ENCODE measurements at regions not wholly inside any gene's neighbourhood (a gene's known extent, or its start where the extent isn't known, plus 50 kb on each side); places are given as distances from the start of the nearest gene placed in this dataset.

DNA sequence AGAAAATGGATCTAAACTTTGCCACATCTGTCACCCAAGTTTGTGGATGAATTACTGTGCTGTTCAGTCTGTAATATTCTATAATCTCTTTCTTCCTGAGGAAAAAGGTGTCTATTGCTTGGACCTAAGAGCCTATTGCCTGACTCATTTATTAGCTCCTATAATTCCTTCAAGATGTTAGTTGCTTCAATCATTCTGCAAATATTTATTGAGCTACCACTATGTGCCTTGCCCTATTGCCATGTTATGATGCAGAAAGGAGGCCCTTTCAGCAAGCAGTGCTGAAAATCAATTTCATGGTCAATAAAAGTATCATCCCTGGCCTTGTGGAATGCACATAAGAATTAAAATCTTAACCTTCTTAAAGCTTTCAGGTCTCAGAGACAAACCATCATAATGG is 113.6 kb downstream of the CCER1 start:
- no peaks in the 10 kb centered on the region for H3K36me3 Mint-ChIP-seq (ENCODE audit: insufficient read depth, unreplicated experiment)
- TF ChIP-seq, protein P1, sequence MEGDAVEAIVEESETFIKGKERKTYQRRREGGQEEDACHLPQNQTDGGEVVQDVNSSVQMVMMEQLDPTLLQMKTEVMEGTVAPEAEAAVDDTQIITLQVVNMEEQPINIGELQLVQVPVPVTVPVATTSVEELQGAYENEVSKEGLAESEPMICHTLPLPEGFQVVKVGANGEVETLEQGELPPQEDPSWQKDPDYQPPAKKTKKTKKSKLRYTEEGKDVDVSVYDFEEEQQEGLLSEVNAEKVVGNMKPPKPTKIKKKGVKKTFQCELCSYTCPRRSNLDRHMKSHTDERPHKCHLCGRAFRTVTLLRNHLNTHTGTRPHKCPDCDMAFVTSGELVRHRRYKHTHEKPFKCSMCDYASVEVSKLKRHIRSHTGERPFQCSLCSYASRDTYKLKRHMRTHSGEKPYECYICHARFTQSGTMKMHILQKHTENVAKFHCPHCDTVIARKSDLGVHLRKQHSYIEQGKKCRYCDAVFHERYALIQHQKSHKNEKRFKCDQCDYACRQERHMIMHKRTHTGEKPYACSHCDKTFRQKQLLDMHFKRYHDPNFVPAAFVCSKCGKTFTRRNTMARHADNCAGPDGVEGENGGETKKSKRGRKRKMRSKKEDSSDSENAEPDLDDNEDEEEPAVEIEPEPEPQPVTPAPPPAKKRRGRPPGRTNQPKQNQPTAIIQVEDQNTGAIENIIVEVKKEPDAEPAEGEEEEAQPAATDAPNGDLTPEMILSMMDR (IDR thresholded peaks at IDR 0.05; ENCODE audit: unreplicated experiment), result no peak
- DNase-seq, result no peak
- no peak overlapping the region for H3K4me3 Mint-ChIP-seq (ENCODE audit: low read depth, unreplicated experiment)
- CTCF ChIA-PET, result no interaction called here
- no peaks in the 10 kb centered on the region for H3K9me3 Mint-ChIP-seq (ENCODE audit: low read depth, unreplicated experiment)
- no peaks in the 10 kb centered on the region for H3K4me1 Mint-ChIP-seq (ENCODE audit: low read depth, unreplicated experiment)
- BruUV-seq (replicated peaks), result no TSS peak
- H3K27ac Mint-ChIP-seq (ENCODE audit: unreplicated experiment), result no peak overlapping the region
- intact Hi-C loops (cut with micrococcal nuclease; ENCODE audit: unreplicated experiment), result no loop called here
- H3K27me3 Mint-ChIP-seq (ENCODE audit: unreplicated experiment), result no peaks in the 10 kb centered on the region

DNA sequence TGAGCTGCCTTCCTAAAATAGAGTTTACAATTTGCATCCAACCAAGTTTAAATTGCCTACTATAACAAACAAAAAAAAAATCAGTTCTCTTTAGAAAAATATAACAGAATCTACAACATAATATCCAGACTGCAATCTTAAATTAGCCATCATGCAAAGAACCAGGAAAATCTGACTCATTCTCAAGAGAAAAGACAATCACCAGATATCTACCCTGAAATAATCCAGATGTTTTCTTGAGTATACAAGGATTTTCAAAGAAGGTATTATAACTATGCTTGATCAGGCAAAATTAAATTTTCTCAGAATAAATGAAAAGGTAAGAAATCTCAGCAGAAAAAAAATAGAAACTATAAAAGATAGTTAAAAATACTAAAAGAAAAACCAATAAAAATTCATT is 115.6 kb downstream of the CCER1 start:
- intact Hi-C loops (cut with micrococcal nuclease; ENCODE audit: unreplicated experiment), result no loop called here
- Mint-ChIP-seq H3K27ac (ENCODE audit: unreplicated experiment) (no peak overlapping the region), H3K9me3 (ENCODE audit: low read depth, unreplicated experiment) (no peaks in the 10 kb centered on the region), H3K27me3 (ENCODE audit: unreplicated experiment) (no peaks in the 10 kb centered on the region), H3K36me3 (ENCODE audit: insufficient read depth, unreplicated experiment) (no peaks in the 10 kb centered on the region), H3K4me1 (ENCODE audit: low read depth, unreplicated experiment) (no peaks in the 10 kb centered on the region), H3K4me3 (ENCODE audit: low read depth, unreplicated experiment) (no peak overlapping the region)
- DNase-seq, result no peak
- no TSS peak for BruUV-seq (replicated peaks)
- CTCF ChIA-PET, result no interaction called here
- TF ChIP-seq, protein P1 (IDR thresholded peaks at IDR 0.05; ENCODE audit: unreplicated experiment), result no peak

DNA sequence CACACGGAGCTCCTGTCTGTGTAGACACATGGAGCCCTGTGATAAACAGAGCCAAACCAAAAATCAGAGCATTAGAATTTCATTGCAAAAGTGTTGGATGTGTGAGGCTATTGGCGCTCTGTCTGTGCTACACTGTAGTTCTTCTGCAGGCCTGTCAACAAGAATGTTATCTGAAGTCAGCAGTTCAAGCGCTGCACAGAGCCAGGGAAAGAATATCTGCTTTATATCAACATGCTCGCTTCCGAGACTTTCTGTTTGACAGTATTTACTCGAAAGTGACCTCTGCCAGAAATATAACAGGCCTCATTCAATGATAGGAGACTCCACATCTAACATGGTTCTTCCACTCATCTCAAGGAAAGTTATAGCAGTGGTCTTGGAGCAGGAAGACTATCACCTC is 118.3 kb downstream of the CCER1 start:
- intact Hi-C loops (cut with micrococcal nuclease; ENCODE audit: unreplicated experiment), result no loop called here
- H3K36me3 Mint-ChIP-seq (ENCODE audit: insufficient read depth, unreplicated experiment), result no peaks in the 10 kb centered on the region
- H3K27ac Mint-ChIP-seq (ENCODE audit: unreplicated experiment), result no peak overlapping the region
- H3K4me3 Mint-ChIP-seq (ENCODE audit: low read depth, unreplicated experiment), result no peak overlapping the region
- no peaks in the 10 kb centered on the region for H3K9me3 Mint-ChIP-seq (ENCODE audit: low read depth, unreplicated experiment)
- H3K4me1 Mint-ChIP-seq (ENCODE audit: low read depth, unreplicated experiment), result no peaks in the 10 kb centered on the region
- TF ChIP-seq, protein P1 (IDR thresholded peaks at IDR 0.05; ENCODE audit: unreplicated experiment), result no peak
- BruUV-seq (replicated peaks), result no TSS peak
- no peaks in the 10 kb centered on the region for H3K27me3 Mint-ChIP-seq (ENCODE audit: unreplicated experiment)
- CTCF ChIA-PET, result no interaction called here
- DNase-seq, result no peak

DNA sequence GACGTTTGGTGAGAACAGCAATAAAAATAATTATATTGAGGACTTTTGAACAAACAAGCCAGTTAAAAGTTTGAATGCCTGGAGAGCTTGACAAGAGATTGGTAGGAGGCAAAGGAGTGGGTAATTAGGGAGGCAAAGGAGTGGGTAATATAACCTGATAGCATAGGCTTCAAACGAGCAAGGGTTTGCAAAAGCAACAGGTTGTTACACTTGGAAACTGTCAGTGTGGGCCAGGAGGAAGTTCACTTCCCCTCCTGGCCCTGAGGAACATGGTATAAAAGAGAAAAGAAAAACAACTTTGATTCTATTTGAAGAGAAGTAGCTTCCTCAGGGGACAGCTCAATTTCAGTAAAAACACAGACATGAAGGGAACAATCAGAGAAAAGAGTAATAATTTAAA is 121.7 kb downstream of the CCER1 start:
- Mint-ChIP-seq H3K27ac (ENCODE audit: unreplicated experiment) (no peak overlapping the region), H3K4me3 (ENCODE audit: low read depth, unreplicated experiment) (no peak overlapping the region), H3K9me3 (ENCODE audit: low read depth, unreplicated experiment) (no peaks in the 10 kb centered on the region), H3K36me3 (ENCODE audit: insufficient read depth, unreplicated experiment) (no peaks in the 10 kb centered on the region), H3K27me3 (ENCODE audit: unreplicated experiment) (no peaks in the 10 kb centered on the region), H3K4me1 (ENCODE audit: low read depth, unreplicated experiment) (no peaks in the 10 kb centered on the region)
- intact Hi-C loops (cut with micrococcal nuclease; ENCODE audit: unreplicated experiment), result no loop called here
- BruUV-seq (replicated peaks), result no TSS peak
- no peak for DNase-seq
- CTCF ChIA-PET, result interaction anchor here (0.7 kb wide), 1 partner anchor 319 kb away, joined by 3 read pairs; no protein-coding TSS in a partner anchor
- TF ChIP-seq, protein P1 (IDR thresholded peaks at IDR 0.05; ENCODE audit: unreplicated experiment), result no peak

DNA sequence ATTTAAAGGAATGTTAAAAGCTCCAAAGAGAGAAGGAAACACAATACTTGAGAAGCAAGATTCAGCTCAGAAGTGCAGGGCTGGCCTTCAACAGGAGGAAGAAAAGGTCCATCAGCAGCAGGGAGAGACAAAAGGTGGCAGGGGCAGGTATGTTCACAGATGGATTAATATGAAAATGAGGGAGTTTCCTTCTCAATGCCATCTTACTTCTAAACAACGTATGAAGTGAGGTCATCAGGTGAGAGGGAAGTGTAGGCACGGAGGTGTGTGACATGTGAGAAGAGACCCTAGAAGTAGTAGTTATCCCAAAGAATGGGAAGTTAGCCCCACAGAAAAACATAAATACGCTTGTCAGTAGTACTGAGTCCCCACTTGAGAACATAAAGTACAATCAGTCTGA is 122.5 kb downstream of the CCER1 start:
- Mint-ChIP-seq H3K36me3 (ENCODE audit: insufficient read depth, unreplicated experiment) (no peaks in the 10 kb centered on the region), H3K9me3 (ENCODE audit: low read depth, unreplicated experiment) (no peaks in the 10 kb centered on the region), H3K27me3 (ENCODE audit: unreplicated experiment) (no peaks in the 10 kb centered on the region), H3K4me1 (ENCODE audit: low read depth, unreplicated experiment) (no peaks in the 10 kb centered on the region), H3K27ac (ENCODE audit: unreplicated experiment) (no peak overlapping the region), H3K4me3 (ENCODE audit: low read depth, unreplicated experiment) (no peak overlapping the region)
- no peak for DNase-seq
- TF ChIP-seq, protein P1 (IDR thresholded peaks at IDR 0.05; ENCODE audit: unreplicated experiment), result no peak
- CTCF ChIA-PET, result no interaction called here
- no TSS peak for BruUV-seq (replicated peaks)
- intact Hi-C loops (cut with micrococcal nuclease; ENCODE audit: unreplicated experiment), result no loop called here
